ENCODE measurements at regions not wholly inside any gene's neighbourhood (a gene's known extent, or its start where the extent isn't known, plus 50 kb on each side); places are given as distances from the start of the nearest gene placed in this dataset.

DNA sequence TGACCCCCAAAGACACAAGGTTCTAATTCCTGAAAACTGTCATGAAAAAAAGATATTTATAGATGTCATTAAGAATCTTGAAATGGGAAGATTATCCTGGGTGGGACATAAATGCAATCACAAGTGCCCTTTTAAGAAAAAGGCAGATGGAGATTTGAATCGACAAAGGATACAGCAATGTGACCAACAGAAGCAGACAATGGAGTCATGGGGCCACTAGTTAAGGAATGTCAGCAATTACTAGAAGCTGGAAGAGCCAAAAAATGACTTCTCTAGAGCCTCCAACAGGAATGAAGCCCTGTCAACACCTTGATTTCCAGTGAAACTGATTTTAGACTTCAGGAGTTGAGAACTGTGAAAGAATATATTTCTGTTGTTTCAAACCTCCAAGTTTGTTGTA is 448.5 kb downstream of the MEI4 start:
- no peak for DNase-seq (ENCODE audit: extremely low spot score)
- TF ChIP-seq ELF4 (IDR thresholded peaks at IDR 0.05) (no peak), ZNF384 (IDR thresholded peaks at IDR 0.05) (no peak), FOXK2 (IDR thresholded peaks at IDR 0.05) (no peak), NFRKB (IDR thresholded peaks at IDR 0.05) (no peak), LEF1 (IDR thresholded peaks at IDR 0.05; ENCODE audit: borderline replicate concordance) (no peak), SUZ12 (IDR thresholded peaks at IDR 0.05) (no peak), CTBP1 (IDR thresholded peaks at IDR 0.05; ENCODE audit: borderline replicate concordance) (no peak), PKNOX1 (IDR thresholded peaks at IDR 0.05) (no peak), SP1 (IDR thresholded peaks at IDR 0.05) (no peak), HDGF (IDR thresholded peaks at IDR 0.05; ENCODE audit: borderline replicate concordance) (no peak), TARDBP (IDR thresholded peaks at IDR 0.05) (no peak)
- ChIA-PET CTCF (no interaction called here), POLR2A (no interaction called here)

DNA sequence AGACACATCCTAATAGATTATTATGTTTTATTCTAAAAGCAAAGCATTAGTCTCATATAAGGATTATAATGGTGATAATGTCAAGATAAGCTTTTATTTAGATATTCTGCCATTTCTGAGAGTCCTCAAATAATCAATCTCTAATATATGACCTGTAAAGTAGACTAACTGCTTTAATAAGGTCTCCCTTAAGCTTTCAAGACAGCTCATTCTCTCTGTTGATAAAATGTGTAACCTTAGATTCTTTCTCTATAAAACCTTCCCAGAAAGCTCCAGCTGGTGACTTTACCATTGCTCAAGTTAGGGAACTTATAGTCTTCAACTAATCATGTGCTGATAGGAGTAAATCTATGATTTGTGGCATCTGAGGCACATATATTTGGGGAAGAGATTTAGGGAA is 457.8 kb downstream of the MEI4 start:
- TF ChIP-seq FOXK2 (IDR thresholded peaks at IDR 0.05) (no peak), FOXA1 (IDR thresholded peaks at IDR 0.05) (no peak), HDGF (IDR thresholded peaks at IDR 0.05; ENCODE audit: borderline replicate concordance) (no peak), TARDBP (IDR thresholded peaks at IDR 0.05) (no peak), PKNOX1 (IDR thresholded peaks at IDR 0.05) (no peak), SP1 (IDR thresholded peaks at IDR 0.05) (no peak), L3MBTL2 (conservative IDR thresholded peaks at IDR 0.05) (no peak), ZNF384 (IDR thresholded peaks at IDR 0.05) (no peak), SUZ12 (IDR thresholded peaks at IDR 0.05) (no peak), FOXM1 (IDR thresholded peaks at IDR 0.05; ENCODE audit: borderline replicate concordance) (no peak), BHLHE40 (IDR thresholded peaks at IDR 0.05; ENCODE audit: borderline replicate concordance) (no peak), ARNT (IDR thresholded peaks at IDR 0.05) (no peak), LEF1 (IDR thresholded peaks at IDR 0.05; ENCODE audit: borderline replicate concordance) (no peak), NFRKB (IDR thresholded peaks at IDR 0.05) (no peak), CTBP1 (IDR thresholded peaks at IDR 0.05; ENCODE audit: borderline replicate concordance) (no peak)
- no peak for DNase-seq (ENCODE audit: extremely low spot score)
- ChIA-PET POLR2A (no interaction called here), CTCF (no interaction called here)

DNA sequence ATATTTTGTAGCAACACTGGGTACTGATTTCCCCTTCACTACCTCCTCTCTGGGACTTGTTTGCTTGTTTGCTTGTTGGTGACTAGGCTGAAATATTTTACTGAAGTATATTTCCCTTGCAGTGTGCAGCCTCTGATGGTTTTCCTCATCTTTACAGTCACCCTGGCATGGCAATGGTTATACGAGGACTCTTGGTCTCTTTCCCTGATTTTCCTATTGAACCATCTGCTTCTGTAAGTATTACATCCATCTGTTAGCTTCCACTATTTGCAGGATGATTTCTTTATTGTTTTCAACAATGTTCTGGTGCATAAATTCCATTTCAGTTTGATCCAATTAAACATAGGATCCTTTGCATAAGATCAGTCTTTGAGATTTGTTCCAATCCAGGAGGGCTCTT is 465.1 kb downstream of the MEI4 start:
- no peak for TF ChIP-seq CTBP1 (IDR thresholded peaks at IDR 0.05; ENCODE audit: borderline replicate concordance)
- TF ChIP-seq ZNF384 (IDR thresholded peaks at IDR 0.05): no peak
- no peak for TF ChIP-seq FOXM1 (IDR thresholded peaks at IDR 0.05; ENCODE audit: borderline replicate concordance)
- no peak for TF ChIP-seq LEF1 (IDR thresholded peaks at IDR 0.05; ENCODE audit: borderline replicate concordance)
- TF ChIP-seq NFRKB (IDR thresholded peaks at IDR 0.05): no peak
- TF ChIP-seq FOXA1 (IDR thresholded peaks at IDR 0.05): no peak
- TF ChIP-seq L3MBTL2 (conservative IDR thresholded peaks at IDR 0.05): no peak
- no peak for TF ChIP-seq SP1 (IDR thresholded peaks at IDR 0.05)
- TF ChIP-seq TARDBP (IDR thresholded peaks at IDR 0.05): no peak
- TF ChIP-seq ARNT (IDR thresholded peaks at IDR 0.05): no peak
- TF ChIP-seq SUZ12 (IDR thresholded peaks at IDR 0.05): no peak
- TF ChIP-seq ELF4 (IDR thresholded peaks at IDR 0.05): no peak
- TF ChIP-seq FOXK2 (IDR thresholded peaks at IDR 0.05): no peak
- TF ChIP-seq BHLHE40 (IDR thresholded peaks at IDR 0.05; ENCODE audit: borderline replicate concordance): no peak
- TF ChIP-seq HDGF (IDR thresholded peaks at IDR 0.05; ENCODE audit: borderline replicate concordance): no peak
- no peak for TF ChIP-seq PKNOX1 (IDR thresholded peaks at IDR 0.05)
- CTCF ChIA-PET: interaction anchor here (0.6 kb wide), 1 partner anchor 598 kb away, joined by 5 read pairs; no protein-coding TSS in a partner anchor
- no peak for DNase-seq (ENCODE audit: extremely low spot score)
- POLR2A ChIA-PET: no interaction called here

- DNase-seq (ENCODE audit: extremely low spot score): no peak
- CTCF ChIA-PET: no interaction called here
- TF ChIP-seq PKNOX1 (IDR thresholded peaks at IDR 0.05): no peak
- TF ChIP-seq BHLHE40 (IDR thresholded peaks at IDR 0.05; ENCODE audit: borderline replicate concordance): no peak
- TF ChIP-seq HDGF (IDR thresholded peaks at IDR 0.05; ENCODE audit: borderline replicate concordance): no peak
- no peak for TF ChIP-seq SP1 (IDR thresholded peaks at IDR 0.05)
- no peak for TF ChIP-seq SUZ12 (IDR thresholded peaks at IDR 0.05)
- no peak for TF ChIP-seq LEF1 (IDR thresholded peaks at IDR 0.05; ENCODE audit: borderline replicate concordance)
- no peak for TF ChIP-seq TARDBP (IDR thresholded peaks at IDR 0.05)
- TF ChIP-seq CTBP1 (IDR thresholded peaks at IDR 0.05; ENCODE audit: borderline replicate concordance): no peak
- TF ChIP-seq FOXA1 (IDR thresholded peaks at IDR 0.05): no peak
- TF ChIP-seq FOXK2 (IDR thresholded peaks at IDR 0.05): no peak
- TF ChIP-seq ARNT (IDR thresholded peaks at IDR 0.05): no peak
- no peak for TF ChIP-seq NFRKB (IDR thresholded peaks at IDR 0.05)
- TF ChIP-seq ELF4 (IDR thresholded peaks at IDR 0.05): no peak
- TF ChIP-seq L3MBTL2 (conservative IDR thresholded peaks at IDR 0.05): no peak
- no peak for TF ChIP-seq ZNF384 (IDR thresholded peaks at IDR 0.05)
- no peak for TF ChIP-seq FOXM1 (IDR thresholded peaks at IDR 0.05; ENCODE audit: borderline replicate concordance)
- POLR2A ChIA-PET: no interaction called here
These were observed 478.7 kb downstream of the MEI4 start for GRCh38 chr6:78131521-78131920.

GRCh38 chr6:78132671-78133410 is 480.0 kb downstream of the MEI4 start:
- ChIA-PET POLR2A (no interaction called here), CTCF (no interaction called here)
- DNase-seq (ENCODE audit: extremely low spot score): no peak
- TF ChIP-seq NFRKB (IDR thresholded peaks at IDR 0.05) (no peak), ZNF384 (IDR thresholded peaks at IDR 0.05) (no peak), FOXM1 (IDR thresholded peaks at IDR 0.05; ENCODE audit: borderline replicate concordance) (no peak), ELF4 (IDR thresholded peaks at IDR 0.05) (no peak), CTBP1 (IDR thresholded peaks at IDR 0.05; ENCODE audit: borderline replicate concordance) (no peak), SP1 (IDR thresholded peaks at IDR 0.05) (no peak), FOXA1 (IDR thresholded peaks at IDR 0.05) (no peak), FOXK2 (IDR thresholded peaks at IDR 0.05) (no peak), BHLHE40 (IDR thresholded peaks at IDR 0.05; ENCODE audit: borderline replicate concordance) (no peak), HDGF (IDR thresholded peaks at IDR 0.05; ENCODE audit: borderline replicate concordance) (no peak), ARNT (IDR thresholded peaks at IDR 0.05) (no peak), SUZ12 (IDR thresholded peaks at IDR 0.05) (no peak), LEF1 (IDR thresholded peaks at IDR 0.05; ENCODE audit: borderline replicate concordance) (no peak), PKNOX1 (IDR thresholded peaks at IDR 0.05) (no peak), TARDBP (IDR thresholded peaks at IDR 0.05) (no peak), L3MBTL2 (conservative IDR thresholded peaks at IDR 0.05) (no peak)
